ENCODE measurements at regions not wholly inside any gene's neighbourhood (a gene's known extent, or its start where the extent isn't known, plus 50 kb on each side); places are given as distances from the start of the nearest gene placed in this dataset.

- no peak for DNase-seq
Observed at GRCh38 chr18:76679945-76680344, 142.4 kb upstream of the ZNF236 start.

GRCh38 chr18:76679259-76679658 is 143.1 kb upstream of the ZNF236 start:
- DNase-seq, result no peak

GRCh38 chr18:76678248-76678647 is 144.1 kb upstream of the ZNF236 start:
- DNase-seq, result no peak

- DNase-seq, result no peak
Observed at GRCh38 chr18:76674596-76674995, 147.8 kb upstream of the ZNF236 start.

- no peak for DNase-seq
Observed at GRCh38 chr18:76673281-76674185, 148.8 kb upstream of the ZNF236 start.

GRCh38 chr18:76672627-76673026 is 149.7 kb upstream of the ZNF236 start:
- no peak for DNase-seq

- no peak for DNase-seq
Observed at GRCh38 chr18:76670564-76671288, 151.6 kb upstream of the ZNF236 start.

- no peak for DNase-seq
Observed at GRCh38 chr18:76668546-76668945, 153.8 kb upstream of the ZNF236 start.

- DNase-seq, result no peak
Observed at GRCh38 chr18:76668119-76668518, 154.2 kb upstream of the ZNF236 start.

- DNase-seq, result no peak
Observed at GRCh38 chr18:76667603-76668002, 154.8 kb upstream of the ZNF236 start.

GRCh38 chr18:76662626-76663025 is 159.7 kb upstream of the ZNF236 start:
- no peak for DNase-seq

GRCh38 chr18:76660571-76661192 is 161.7 kb upstream of the ZNF236 start:
- no peak for DNase-seq

GRCh38 chr18:76658627-76659026 is 163.6 kb upstream of the ZNF516 start:
- peak; percentile 44 for DNase-seq

GRCh38 chr18:76657911-76658470 is 162.9 kb upstream of the ZNF516 start:
- no peak for DNase-seq

- DNase-seq, result no peak
Observed at GRCh38 chr18:76656925-76657827, 162.1 kb upstream of the ZNF516 start.

- no peak for DNase-seq
Observed at GRCh38 chr18:76654577-76654976, 159.5 kb upstream of the ZNF516 start.

- DNase-seq, result no peak
Observed at GRCh38 chr18:76647322-76647721, 152.3 kb upstream of the ZNF516 start.

GRCh38 chr18:76644580-76644979 is 149.5 kb upstream of the ZNF516 start:
- DNase-seq, result no peak

GRCh38 chr18:76643996-76644395 is 149.0 kb upstream of the ZNF516 start:
- peak; percentile 9 for DNase-seq

GRCh38 chr18:76643199-76643598 is 148.2 kb upstream of the ZNF516 start:
- DNase-seq, result no peak

GRCh38 chr18:76640438-76640837 is 145.4 kb upstream of the ZNF516 start:
- no peak for DNase-seq

GRCh38 chr18:76634564-76634963 is 139.5 kb upstream of the ZNF516 start:
- DNase-seq, result no peak
